Heart left ventricle (tissue), 13 donors: ENCODE measurements at regions not wholly inside any gene's neighbourhood (a gene's known extent, or its start where the extent isn't known, plus 50 kb on each side); places are given as distances from the start of the nearest gene placed in this dataset.

Source experiments
- CTCF ChIP-seq, 12 donors: fragments of 200-600 bp; sonication (generic) in 4 of 12; IDR thresholded peaks; one replicate each; pipeline versions ENCODE4 v1.5.0 to v1.8.0; 2018 to 2022; ENCODE audit warnings: antibody characterized with exemption in 12 of 12, mild to moderate bottlenecking in 5 of 12
- POLR2A ChIP-seq, 2 donors: fragments of 450-650 bp; IDR thresholded peaks; one replicate each; pipeline ENCODE4 v1.6.1; 2017; ENCODE audit warnings: antibody characterized with exemption in 2 of 2, mild to moderate bottlenecking in 2 of 2, moderate library complexity in 2 of 2
- donor health status: ischemic (EF 13 %, LVEDD 7.1; RV severe dilation, severe dysfunction).
- donor health status: DM: no; HTN: yes; CAD: no.
- donor health status: DM: no; HTN: no; CAD: no.
- donor health status: ischemic (EF 25% LVEDD 6.9; RV normal size, moderate dysfunction).
- donor health status: ischemic (EF 25% LVEDD 5.7; RV mildly dilated, moderate dysfunction).
- donor health status: ischemic (EF 35%, LVEDD 5.7; RV mildly dilated, moderate dysfunction).
- donor health status: nonischemic (EF 11% LVEDD 7.7; RV severe dilation, severe dysfunction).
- donor health status: DM: yes; HTN: yes; CAD: no.
- donor health status: PGD.
- donor health status: ischemic (EF 29% LVEDD 5.4; RV normal size, mild dysfunction).
- donor health status: nonischemic (EF 23%, LVEDD 6.1; RV moderate dilation, normal function).

GRCh38 chr5:154601014-154601413 lies 123.0 kb upstream of the HAND1 start:
- TF ChIP-seq CTCF (IDR thresholded peaks at IDR 0.05) (no peak), POLR2A (IDR thresholded peaks at IDR 0.05) (no peak)
